B cell (primary cell): ENCODE measurements at regions not wholly inside any gene's neighbourhood (a gene's known extent, or its start where the extent isn't known, plus 50 kb on each side); places are given as distances from the start of the nearest gene placed in this dataset.

Source experiments
- EZH2 ChIP-seq: IDR thresholded peaks from 2 replicates; pipeline ENCODE4 v1.6.1; 2012; ENCODE audit warnings: borderline replicate concordance, low read depth, mild to moderate bottlenecking, moderate library complexity, low read length; ENCODE audit not compliant: insufficient read depth, poor library complexity, severe bottlenecking
- TF ChIP-seq, protein P1 (sequence below): fragments of 200-600 bp; IDR thresholded peaks from one replicate; pipeline ENCODE4 v1.8.0; 2022; ENCODE audit warnings: antibody characterized with exemption, mild to moderate bottlenecking

DNA sequence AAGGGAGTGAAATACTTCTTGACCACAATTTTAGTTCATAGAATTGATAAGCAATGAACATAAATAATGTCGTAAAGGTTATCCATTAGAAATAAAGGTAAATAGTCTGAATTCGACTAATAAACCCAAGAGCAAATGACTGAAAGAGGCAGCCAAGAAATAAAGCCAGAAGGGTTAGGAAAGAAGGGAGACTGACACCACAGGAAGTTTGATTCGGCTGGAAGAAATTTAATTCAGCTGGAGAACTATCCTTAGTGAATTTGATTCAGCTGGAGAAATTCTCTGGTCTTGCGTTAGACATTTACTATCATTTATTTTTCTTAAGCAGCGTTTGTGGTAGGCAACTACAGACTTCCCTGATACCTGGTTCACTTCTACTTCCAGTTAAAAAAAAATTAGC is 429.6 kb downstream of the PID1 start:
- TF ChIP-seq, protein P1, sequence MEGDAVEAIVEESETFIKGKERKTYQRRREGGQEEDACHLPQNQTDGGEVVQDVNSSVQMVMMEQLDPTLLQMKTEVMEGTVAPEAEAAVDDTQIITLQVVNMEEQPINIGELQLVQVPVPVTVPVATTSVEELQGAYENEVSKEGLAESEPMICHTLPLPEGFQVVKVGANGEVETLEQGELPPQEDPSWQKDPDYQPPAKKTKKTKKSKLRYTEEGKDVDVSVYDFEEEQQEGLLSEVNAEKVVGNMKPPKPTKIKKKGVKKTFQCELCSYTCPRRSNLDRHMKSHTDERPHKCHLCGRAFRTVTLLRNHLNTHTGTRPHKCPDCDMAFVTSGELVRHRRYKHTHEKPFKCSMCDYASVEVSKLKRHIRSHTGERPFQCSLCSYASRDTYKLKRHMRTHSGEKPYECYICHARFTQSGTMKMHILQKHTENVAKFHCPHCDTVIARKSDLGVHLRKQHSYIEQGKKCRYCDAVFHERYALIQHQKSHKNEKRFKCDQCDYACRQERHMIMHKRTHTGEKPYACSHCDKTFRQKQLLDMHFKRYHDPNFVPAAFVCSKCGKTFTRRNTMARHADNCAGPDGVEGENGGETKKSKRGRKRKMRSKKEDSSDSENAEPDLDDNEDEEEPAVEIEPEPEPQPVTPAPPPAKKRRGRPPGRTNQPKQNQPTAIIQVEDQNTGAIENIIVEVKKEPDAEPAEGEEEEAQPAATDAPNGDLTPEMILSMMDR, result no peak
- TF ChIP-seq EZH2, result no peak
